ENCODE measurements at regions not wholly inside any gene's neighbourhood (a gene's known extent, or its start where the extent isn't known, plus 50 kb on each side); places are given as distances from the start of the nearest gene placed in this dataset.

DNA sequence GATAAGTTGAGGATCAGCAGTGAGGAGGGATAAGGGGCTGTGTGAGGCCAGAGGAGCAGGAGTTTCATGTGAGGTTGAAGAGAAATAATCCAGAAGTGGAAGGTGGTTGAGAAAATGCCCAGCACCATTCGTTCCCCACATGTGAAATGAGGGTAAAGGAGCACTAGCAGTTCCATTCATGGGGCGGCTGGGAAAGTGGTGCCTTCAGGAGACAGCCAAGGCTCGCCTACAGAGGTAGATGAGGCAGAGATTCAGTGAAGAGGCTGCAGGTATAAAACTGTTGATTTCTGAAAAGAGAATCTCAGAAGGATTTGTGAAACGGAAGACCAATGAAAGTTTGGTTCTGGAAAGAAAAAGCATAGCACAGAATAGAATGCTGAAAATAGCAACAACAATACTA is 272.6 kb downstream of the MSX2 start:
- H3K9ac ChIP-seq (ENCODE audit: low read length in 5 of 5) = no peak overlapping the region
- peaks cover 0 to 3% (median 0%) of the 10 kb centered on the region in 5 donors for H3K4me1 ChIP-seq (ENCODE audit: control insufficient read depth in 5 of 5, insufficient read depth in 5 of 5, low read length in 5 of 5)
- no peak overlapping the region for H3K4me3 ChIP-seq (ENCODE audit: low read depth in 1 of 5, low read length in 5 of 5)
- H3K9me3 ChIP-seq (ENCODE audit: control insufficient read depth in 5 of 5, low read length in 5 of 5) = peaks cover 2 to 9% (median 5%) of the 10 kb centered on the region in 5 donors
- H3K27me3 ChIP-seq (ENCODE audit: control insufficient read depth in 5 of 5, insufficient read depth in 4 of 5, low read length in 5 of 5) = no peaks in the 10 kb centered on the region
- no peaks in the 10 kb centered on the region for H3K36me3 ChIP-seq (ENCODE audit: control insufficient read depth in 5 of 5, insufficient read depth in 5 of 5, low read length in 5 of 5)
- no peak overlapping the region for H3K27ac ChIP-seq (ENCODE audit: low read depth, low read length)

DNA sequence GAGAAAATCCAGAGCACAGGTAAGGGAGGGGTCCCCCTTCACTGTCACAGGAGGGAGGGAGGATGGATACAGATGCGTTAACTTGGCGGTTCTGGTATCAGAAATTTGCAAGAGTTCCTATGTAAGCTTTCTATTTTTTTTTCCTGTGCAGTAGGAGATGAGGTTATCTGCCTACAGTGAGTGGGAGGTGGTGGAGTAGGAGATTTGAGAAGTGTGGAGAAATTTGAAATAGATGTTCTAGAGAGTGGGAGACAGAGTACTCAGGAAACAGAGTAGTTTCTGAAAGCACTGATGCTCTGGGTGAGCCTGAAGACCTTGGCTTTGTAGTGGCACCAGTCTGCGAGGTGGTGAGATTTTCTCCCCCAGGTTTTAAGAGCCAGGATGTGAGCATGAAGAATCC is 271.4 kb downstream of the MSX2 start:
- no peaks in the 10 kb centered on the region for H3K27me3 ChIP-seq (ENCODE audit: control insufficient read depth in 5 of 5, insufficient read depth in 4 of 5, low read length in 5 of 5)
- H3K36me3 ChIP-seq (ENCODE audit: control insufficient read depth in 5 of 5, insufficient read depth in 5 of 5, low read length in 5 of 5) = no peaks in the 10 kb centered on the region
- H3K9ac ChIP-seq (ENCODE audit: low read length in 5 of 5) = no peak overlapping the region
- H3K4me1 ChIP-seq (ENCODE audit: control insufficient read depth in 5 of 5, insufficient read depth in 5 of 5, low read length in 5 of 5) = no peaks in the 10 kb centered on the region
- no peak overlapping the region for H3K27ac ChIP-seq (ENCODE audit: low read depth, low read length)
- no peak overlapping the region for H3K4me3 ChIP-seq (ENCODE audit: low read depth in 1 of 5, low read length in 5 of 5)
- peaks cover 2 to 9% (median 5%) of the 10 kb centered on the region in 5 donors for H3K9me3 ChIP-seq (ENCODE audit: control insufficient read depth in 5 of 5, low read length in 5 of 5)

DNA sequence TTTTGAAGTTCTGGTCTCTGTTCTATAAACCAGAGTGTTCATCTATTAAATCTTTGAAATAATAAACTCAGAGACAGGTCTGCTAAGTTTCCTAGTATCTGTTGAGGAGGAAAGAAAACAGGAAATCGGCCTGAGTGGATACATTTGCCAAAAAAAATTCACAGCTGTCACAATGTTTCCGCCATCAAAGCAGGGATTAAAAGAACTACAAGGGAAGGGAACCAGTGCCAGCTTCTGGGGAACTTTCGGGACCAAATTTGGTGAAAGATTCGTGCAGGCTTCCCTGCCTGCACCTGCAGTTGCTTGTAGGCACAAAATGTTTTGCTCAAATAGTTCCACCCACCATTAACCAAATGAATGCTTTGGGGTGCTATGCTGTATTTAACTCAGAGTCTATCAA is 267.5 kb downstream of the MSX2 start:
- Histone ChIP-seq H3K4me3 (ENCODE audit: low read depth in 1 of 5, low read length in 5 of 5) (no peak overlapping the region), H3K9ac (ENCODE audit: low read length in 5 of 5) (no peak overlapping the region), H3K27ac (ENCODE audit: low read depth, low read length) (no peak overlapping the region)

DNA sequence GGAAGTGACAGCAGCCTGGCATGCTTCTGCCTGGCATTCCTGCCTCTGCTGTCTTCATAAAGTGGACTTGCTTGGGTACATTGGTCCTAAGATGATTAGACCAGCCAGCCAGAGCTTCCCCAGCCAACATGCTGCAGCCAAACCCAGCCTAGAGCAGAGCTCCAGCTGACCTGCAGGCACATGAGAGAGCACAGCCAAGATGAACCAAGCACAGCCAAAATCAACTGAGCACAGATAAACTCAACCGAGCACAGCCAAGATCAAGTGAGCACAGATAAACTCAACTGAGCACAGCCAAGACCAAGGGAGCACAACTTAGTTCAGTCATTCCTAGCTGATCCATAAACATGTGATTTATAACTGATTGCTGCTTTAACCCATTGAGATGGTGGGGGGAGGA is 266.5 kb downstream of the MSX2 start:
- Histone ChIP-seq H3K9ac (ENCODE audit: low read length in 5 of 5) (no peak overlapping the region), H3K9me3 (ENCODE audit: control insufficient read depth in 5 of 5, low read length in 5 of 5) (no peaks in the 10 kb centered on the region), H3K36me3 (ENCODE audit: control insufficient read depth in 5 of 5, insufficient read depth in 5 of 5, low read length in 5 of 5) (no peaks in the 10 kb centered on the region), H3K27me3 (ENCODE audit: control insufficient read depth in 5 of 5, insufficient read depth in 4 of 5, low read length in 5 of 5) (no peaks in the 10 kb centered on the region), H3K27ac (ENCODE audit: low read depth, low read length) (no peak overlapping the region), H3K4me3 (ENCODE audit: low read depth in 1 of 5, low read length in 5 of 5) (no peak overlapping the region), H3K4me1 (ENCODE audit: control insufficient read depth in 5 of 5, insufficient read depth in 5 of 5, low read length in 5 of 5) (peaks cover 0 to 8% (median 5%) of the 10 kb centered on the region in 5 donors)

More for the DNA sequence above, 267.5 kb downstream of the MSX2 start:
- Histone ChIP-seq H3K9me3 (ENCODE audit: control insufficient read depth in 5 of 5, low read length in 5 of 5) (no peaks in the 10 kb centered on the region), H3K27me3 (ENCODE audit: control insufficient read depth in 5 of 5, insufficient read depth in 4 of 5, low read length in 5 of 5) (no peaks in the 10 kb centered on the region), H3K36me3 (ENCODE audit: control insufficient read depth in 5 of 5, insufficient read depth in 5 of 5, low read length in 5 of 5) (no peaks in the 10 kb centered on the region), H3K4me1 (ENCODE audit: control insufficient read depth in 5 of 5, insufficient read depth in 5 of 5, low read length in 5 of 5) (peaks cover 0 to 8% (median 5%) of the 10 kb centered on the region in 5 donors)

DNA sequence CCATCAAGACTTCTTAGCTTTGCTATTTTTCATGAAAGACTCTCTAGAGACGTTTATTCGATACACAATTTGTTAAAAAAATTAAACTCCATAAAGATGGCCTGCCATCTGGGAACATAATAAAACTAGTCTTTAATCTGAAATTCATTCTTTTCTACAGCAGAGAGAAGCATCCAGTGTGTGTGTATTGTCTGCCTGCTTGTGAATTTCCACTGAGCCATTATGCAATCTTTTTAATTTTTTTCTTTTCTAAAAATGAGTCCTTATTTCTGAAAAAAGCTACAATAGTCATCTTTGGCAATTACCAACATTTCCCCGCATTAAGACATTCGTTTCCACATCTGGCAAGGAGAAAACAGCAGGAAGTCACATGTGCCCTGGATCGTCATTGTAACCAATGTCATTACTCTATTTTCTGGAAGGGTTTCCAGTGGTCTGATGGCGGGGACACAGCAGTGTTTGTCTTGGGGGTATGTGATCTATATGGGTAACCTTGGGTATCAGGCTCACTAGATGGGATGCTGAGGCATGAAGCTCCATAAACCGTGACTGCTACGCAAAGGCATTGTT is 263.1 kb downstream of the MSX2 start:
- H3K27me3 ChIP-seq (ENCODE audit: control insufficient read depth in 5 of 5, insufficient read depth in 4 of 5, low read length in 5 of 5) = no peaks in the 10 kb centered on the region
- H3K9me3 ChIP-seq (ENCODE audit: control insufficient read depth in 5 of 5, low read length in 5 of 5) = no peaks in the 10 kb centered on the region
- H3K4me3 ChIP-seq (ENCODE audit: low read depth in 1 of 5, low read length in 5 of 5) = no peak overlapping the region
- H3K36me3 ChIP-seq (ENCODE audit: control insufficient read depth in 5 of 5, insufficient read depth in 5 of 5, low read length in 5 of 5) = no peaks in the 10 kb centered on the region
- H3K27ac ChIP-seq (ENCODE audit: low read depth, low read length) = no peak overlapping the region
- peaks cover 0 to 8% (median 5%) of the 10 kb centered on the region in 5 donors for H3K4me1 ChIP-seq (ENCODE audit: control insufficient read depth in 5 of 5, insufficient read depth in 5 of 5, low read length in 5 of 5)
- H3K9ac ChIP-seq (ENCODE audit: low read length in 5 of 5) = no peak overlapping the region

DNA sequence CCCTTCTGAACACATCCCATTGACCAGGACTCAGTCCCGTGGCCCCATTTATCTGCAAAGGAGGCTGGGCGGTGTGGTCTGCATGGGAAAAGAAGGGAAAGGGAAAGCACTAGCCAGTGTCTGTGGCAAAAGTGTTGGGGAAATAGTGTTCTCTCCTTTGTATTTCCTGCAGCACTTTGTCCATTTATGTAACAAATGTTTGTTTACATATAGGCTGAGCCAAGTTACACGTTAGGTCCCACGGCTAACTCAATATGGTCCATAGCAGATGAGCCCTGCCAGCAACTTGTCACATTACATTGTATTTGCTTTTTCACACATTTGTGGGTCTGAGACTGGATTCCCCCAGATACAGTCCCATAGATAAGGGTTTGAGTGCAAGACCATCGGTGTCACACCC is 260.5 kb downstream of the MSX2 start:
- Histone ChIP-seq H3K27ac (ENCODE audit: low read depth, low read length) (no peak overlapping the region), H3K4me1 (ENCODE audit: control insufficient read depth in 5 of 5, insufficient read depth in 5 of 5, low read length in 5 of 5) (peaks cover 0 to 8% (median 5%) of the 10 kb centered on the region in 5 donors), H3K36me3 (ENCODE audit: control insufficient read depth in 5 of 5, insufficient read depth in 5 of 5, low read length in 5 of 5) (no peaks in the 10 kb centered on the region), H3K9me3 (ENCODE audit: control insufficient read depth in 5 of 5, low read length in 5 of 5) (no peaks in the 10 kb centered on the region), H3K9ac (ENCODE audit: low read length in 5 of 5) (no peak overlapping the region), H3K27me3 (ENCODE audit: control insufficient read depth in 5 of 5, insufficient read depth in 4 of 5, low read length in 5 of 5) (no peaks in the 10 kb centered on the region), H3K4me3 (ENCODE audit: low read depth in 1 of 5, low read length in 5 of 5) (no peak overlapping the region)

DNA sequence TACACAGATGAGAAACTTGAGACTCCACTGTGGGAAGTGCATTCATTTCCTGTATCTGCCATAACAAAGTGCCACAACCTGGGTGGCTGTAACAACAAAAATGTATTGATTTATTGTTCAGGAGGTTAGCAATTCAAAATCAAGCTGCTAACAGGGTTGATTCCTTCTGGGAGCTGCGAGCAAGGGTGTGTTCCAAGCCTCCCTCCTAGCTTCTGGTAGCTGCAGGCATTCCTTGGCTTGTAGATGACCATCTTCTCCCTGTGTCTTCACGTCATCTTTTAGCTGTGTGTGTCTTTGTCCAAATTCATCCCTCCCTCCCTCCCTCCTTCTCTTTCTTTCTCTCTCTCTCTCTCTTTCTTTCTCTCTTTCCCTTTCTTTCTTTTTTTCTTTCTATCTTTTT is 258.1 kb downstream of the MSX2 start:
- H3K36me3 ChIP-seq (ENCODE audit: control insufficient read depth in 5 of 5, insufficient read depth in 5 of 5, low read length in 5 of 5) = no peaks in the 10 kb centered on the region
- no peaks in the 10 kb centered on the region for H3K27me3 ChIP-seq (ENCODE audit: control insufficient read depth in 5 of 5, insufficient read depth in 4 of 5, low read length in 5 of 5)
- no peak overlapping the region for H3K4me3 ChIP-seq (ENCODE audit: low read depth in 1 of 5, low read length in 5 of 5)
- no peaks in the 10 kb centered on the region for H3K9me3 ChIP-seq (ENCODE audit: control insufficient read depth in 5 of 5, low read length in 5 of 5)
- peaks cover 0 to 6% (median 5%) of the 10 kb centered on the region in 5 donors for H3K4me1 ChIP-seq (ENCODE audit: control insufficient read depth in 5 of 5, insufficient read depth in 5 of 5, low read length in 5 of 5)
- no peak overlapping the region for H3K9ac ChIP-seq (ENCODE audit: low read length in 5 of 5)
- no peak overlapping the region for H3K27ac ChIP-seq (ENCODE audit: low read depth, low read length)

DNA sequence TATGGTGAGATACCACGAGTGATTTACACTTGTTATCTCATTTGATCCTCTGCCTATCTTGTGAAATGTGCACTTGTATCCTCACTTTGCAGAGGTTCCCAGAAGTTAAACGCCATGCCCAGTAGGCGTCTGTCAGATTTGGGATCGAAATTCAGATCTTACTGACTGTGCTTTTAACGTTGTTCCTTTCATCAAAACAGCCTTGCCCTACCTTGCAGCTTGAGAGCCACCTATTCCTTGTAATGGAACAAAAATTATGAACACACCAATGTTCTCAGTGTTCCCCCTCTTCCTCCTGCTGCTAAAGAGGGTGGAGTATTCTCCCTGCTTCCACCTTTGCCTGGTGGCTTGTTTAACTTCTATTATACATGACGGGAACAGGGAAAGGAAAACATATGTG is 257.0 kb downstream of the MSX2 start:
- H3K4me1 ChIP-seq (ENCODE audit: control insufficient read depth in 5 of 5, insufficient read depth in 5 of 5, low read length in 5 of 5) = no peaks in the 10 kb centered on the region
- H3K36me3 ChIP-seq (ENCODE audit: control insufficient read depth in 5 of 5, insufficient read depth in 5 of 5, low read length in 5 of 5) = no peaks in the 10 kb centered on the region
- no peaks in the 10 kb centered on the region for H3K9me3 ChIP-seq (ENCODE audit: control insufficient read depth in 5 of 5, low read length in 5 of 5)
- H3K27me3 ChIP-seq (ENCODE audit: control insufficient read depth in 5 of 5, insufficient read depth in 4 of 5, low read length in 5 of 5) = no peaks in the 10 kb centered on the region
- no peak overlapping the region for H3K9ac ChIP-seq (ENCODE audit: low read length in 5 of 5)
- H3K4me3 ChIP-seq (ENCODE audit: low read depth in 1 of 5, low read length in 5 of 5) = no peak overlapping the region
- H3K27ac ChIP-seq (ENCODE audit: low read depth, low read length) = no peak overlapping the region

DNA sequence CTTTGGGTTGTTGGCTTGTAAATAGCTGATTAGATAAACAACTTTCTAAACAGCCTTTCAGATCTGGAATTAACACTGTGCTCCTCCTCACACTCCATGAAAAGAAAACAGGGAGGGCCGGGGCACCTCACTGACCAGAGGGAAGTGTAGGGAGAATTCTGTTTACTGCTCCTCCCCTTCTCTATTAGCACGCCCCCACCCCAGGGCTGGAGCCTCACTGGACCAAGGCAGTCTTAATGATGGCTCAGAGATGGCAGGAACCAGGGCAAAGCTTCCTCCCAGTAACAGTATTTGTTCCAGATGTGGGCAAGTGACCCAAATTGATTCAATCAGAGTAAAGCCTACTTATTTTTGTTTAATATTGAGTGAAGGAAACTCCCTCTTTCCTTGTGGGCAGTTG is 256.6 kb downstream of the MSX2 start:
- Histone ChIP-seq H3K4me1 (ENCODE audit: control insufficient read depth in 5 of 5, insufficient read depth in 5 of 5, low read length in 5 of 5) (no peaks in the 10 kb centered on the region), H3K9me3 (ENCODE audit: control insufficient read depth in 5 of 5, low read length in 5 of 5) (no peaks in the 10 kb centered on the region), H3K4me3 (ENCODE audit: low read depth in 1 of 5, low read length in 5 of 5) (no peak overlapping the region), H3K36me3 (ENCODE audit: control insufficient read depth in 5 of 5, insufficient read depth in 5 of 5, low read length in 5 of 5) (no peaks in the 10 kb centered on the region), H3K27ac (ENCODE audit: low read depth, low read length) (no peak overlapping the region), H3K9ac (ENCODE audit: low read length in 5 of 5) (no peak overlapping the region), H3K27me3 (ENCODE audit: control insufficient read depth in 5 of 5, insufficient read depth in 4 of 5, low read length in 5 of 5) (no peaks in the 10 kb centered on the region)

DNA sequence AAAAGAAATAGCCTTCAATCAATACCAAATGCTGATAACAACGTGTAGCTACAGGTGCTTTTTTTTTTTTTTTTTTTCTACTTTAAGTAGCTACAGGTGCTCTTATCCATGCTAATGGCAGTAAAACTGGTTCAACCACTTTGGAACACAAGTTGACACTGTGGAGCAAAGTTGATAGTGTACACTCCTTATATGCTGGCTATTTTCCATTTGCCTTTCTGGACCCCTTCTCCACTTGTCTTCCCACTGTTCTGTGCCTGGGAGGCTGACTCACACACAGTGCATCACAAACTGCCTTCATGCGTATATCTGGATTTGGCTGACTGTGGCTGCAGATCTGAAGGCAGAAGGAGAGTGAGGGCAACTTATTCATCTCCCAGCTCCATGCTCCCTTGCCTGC is 247.9 kb downstream of the MSX2 start:
- no peaks in the 10 kb centered on the region for H3K4me1 ChIP-seq (ENCODE audit: control insufficient read depth in 5 of 5, insufficient read depth in 5 of 5, low read length in 5 of 5)
- peaks cover 0 to 4% (median 0%) of the 10 kb centered on the region in 5 donors for H3K27me3 ChIP-seq (ENCODE audit: control insufficient read depth in 5 of 5, insufficient read depth in 4 of 5, low read length in 5 of 5)
- no peak overlapping the region for H3K27ac ChIP-seq (ENCODE audit: low read depth, low read length)
- H3K36me3 ChIP-seq (ENCODE audit: control insufficient read depth in 5 of 5, insufficient read depth in 5 of 5, low read length in 5 of 5) = no peaks in the 10 kb centered on the region
- no peak overlapping the region for H3K9ac ChIP-seq (ENCODE audit: low read length in 5 of 5)
- H3K4me3 ChIP-seq (ENCODE audit: low read depth in 1 of 5, low read length in 5 of 5) = no peak overlapping the region
- H3K9me3 ChIP-seq (ENCODE audit: control insufficient read depth in 5 of 5, low read length in 5 of 5) = peaks cover 0 to 5% (median 0%) of the 10 kb centered on the region in 5 donors
